ENCODE measurements at regions not wholly inside any gene's neighbourhood (a gene's known extent, or its start where the extent isn't known, plus 50 kb on each side); places are given as distances from the start of the nearest gene placed in this dataset.

GRCh38 chr13:76461484-76461883, 424.7 kb downstream of the KCTD12 start:
- no peak overlapping the region for H3K4me3 ChIP-seq (ENCODE audit: low read depth, low read length)
- no peak for TF ChIP-seq CTCF (IDR thresholded peaks at IDR 0.05; ENCODE audit: low read depth, low read length, missing control alignments)
- no peak for DNase-seq (ENCODE audit: low read depth)

GRCh38 chr13:76459863-76460262, 426.3 kb downstream of the KCTD12 start:
- TF ChIP-seq CTCF (IDR thresholded peaks at IDR 0.05; ENCODE audit: low read depth, low read length, missing control alignments), result no peak
- no peak for DNase-seq (ENCODE audit: low read depth)
- H3K4me3 ChIP-seq (ENCODE audit: low read depth, low read length), result no peak overlapping the region

- no peak for TF ChIP-seq CTCF (IDR thresholded peaks at IDR 0.05; ENCODE audit: low read depth, low read length, missing control alignments)
- DNase-seq (ENCODE audit: low read depth), result no peak
- no peak overlapping the region for H3K4me3 ChIP-seq (ENCODE audit: low read depth, low read length)
These were observed 430.2 kb downstream of the KCTD12 start for GRCh38 chr13:76455960-76456359.

GRCh38 chr13:76454991-76455390, 431.2 kb downstream of the KCTD12 start:
- no peak for DNase-seq (ENCODE audit: low read depth)
- no peak overlapping the region for H3K4me3 ChIP-seq (ENCODE audit: low read depth, low read length)
- TF ChIP-seq CTCF (IDR thresholded peaks at IDR 0.05; ENCODE audit: low read depth, low read length, missing control alignments), result no peak

- no peak for DNase-seq (ENCODE audit: low read depth)
- no peak for TF ChIP-seq CTCF (IDR thresholded peaks at IDR 0.05; ENCODE audit: low read depth, low read length, missing control alignments)
- H3K4me3 ChIP-seq (ENCODE audit: low read depth, low read length), result no peak overlapping the region
These were observed 436.5 kb downstream of the KCTD12 start for GRCh38 chr13:76449716-76450115.

- H3K4me3 ChIP-seq (ENCODE audit: low read depth, low read length), result no peak overlapping the region
- TF ChIP-seq CTCF (IDR thresholded peaks at IDR 0.05; ENCODE audit: low read depth, low read length, missing control alignments), result no peak
- DNase-seq (ENCODE audit: low read depth), result no peak
These were observed 440.0 kb downstream of the KCTD12 start for GRCh38 chr13:76446191-76446590.

GRCh38 chr13:76440568-76440967, 445.6 kb downstream of the KCTD12 start:
- peak; percentile 8 for DNase-seq (ENCODE audit: low read depth)
- no peak for TF ChIP-seq CTCF (IDR thresholded peaks at IDR 0.05; ENCODE audit: low read depth, low read length, missing control alignments)
- no peak overlapping the region for H3K4me3 ChIP-seq (ENCODE audit: low read depth, low read length)
